Upper lobe of left lung (tissue), 4 donors: ENCODE measurements at regions not wholly inside any gene's neighbourhood (a gene's known extent, or its start where the extent isn't known, plus 50 kb on each side); places are given as distances from the start of the nearest gene placed in this dataset.

ENCODE experiments used
- CTCF ChIP-seq, 6 experiments: fragments of 450-650 bp in 4 of 6; fragments of 200-600 bp in 2 of 6; sonication (generic) in 2 of 6; IDR thresholded peaks; one replicate each; pipeline ENCODE4 v1.5.1; 2016 to 2019; ENCODE audit warnings: antibody characterized with exemption in 6 of 6
- EP300 ChIP-seq, 4 donors: sonication (generic); formaldehyde crosslinking; IDR thresholded peaks; one replicate each; pipeline ENCODE4 v1.5.1; 2017; ENCODE audit warnings: antibody characterized with exemption in 4 of 4, control low read depth in 2 of 4
- POLR2A ChIP-seq, 4 donors: fragments of 450-650 bp; IDR thresholded peaks; one replicate each; pipeline ENCODE4 v1.5.1; 2016 to 2017; ENCODE audit warnings: antibody characterized with exemption in 4 of 4, mild to moderate bottlenecking in 2 of 4
- POLR2AphosphoS5 ChIP-seq, 2 donors: sonication (generic); formaldehyde crosslinking; IDR thresholded peaks; one replicate each; pipeline ENCODE4 v1.5.1; 2017; ENCODE audit warnings: antibody characterized with exemption in 2 of 2

- TF ChIP-seq CTCF (IDR thresholded peaks at IDR 0.05) (no peak), POLR2AphosphoS5 (IDR thresholded peaks at IDR 0.05) (no peak), POLR2A (IDR thresholded peaks at IDR 0.05) (no peak), EP300 (IDR thresholded peaks at IDR 0.05) (no peak)
Observed at GRCh38 chr17:14771543-14771942, 470.7 kb downstream of the HS3ST3B1 start.
